CD14-positive monocyte (primary cell): ENCODE measurements at regions not wholly inside any gene's neighbourhood (a gene's known extent, or its start where the extent isn't known, plus 50 kb on each side); places are given as distances from the start of the nearest gene placed in this dataset.

Experiments
- DNase-seq, 3 donors: peaks; one replicate each; pipeline ENCODE4 v3.0.0-alpha.2; 2011 to 2022
- H2AFZ ChIP-seq: 2 replicates; pipeline ENCODE4 v1.6.0; 2012; ENCODE audit warnings: mild to moderate bottlenecking, low read depth, low read length, inconsistent platforms; ENCODE audit not compliant: insufficient read depth, poor library complexity, severe bottlenecking
- H3K27ac ChIP-seq, 2 donors: 1 replicate in 1 of 2; 2 replicates in 1 of 2; pipeline ENCODE4 v1.5.1; 2012 to 2013; ENCODE audit warnings: low read length in 2 of 2, control low read depth in 1 of 2, inconsistent platforms in 1 of 2, low read depth in 1 of 2, mild to moderate bottlenecking in 1 of 2
- H3K27me3 ChIP-seq, 2 donors: one replicate each; pipeline versions ENCODE4 v1.6.0 to v1.6.1; 2011 to 2013; ENCODE audit warnings: low read length in 2 of 2; ENCODE audit not compliant: control insufficient read depth in 2 of 2, insufficient read depth in 2 of 2
- H3K36me3 ChIP-seq, 2 donors: replicated peaks in 1 of 2; 1 replicate in 1 of 2; 2 replicates in 1 of 2; pipeline versions ENCODE4 v1.5.1 to v1.6.1; 2012 to 2013; ENCODE audit warnings: low read length in 2 of 2, control low read depth in 1 of 2, inconsistent platforms in 1 of 2, mild to moderate bottlenecking in 1 of 2; ENCODE audit not compliant: insufficient read depth in 2 of 2, control insufficient read depth in 1 of 2
- H3K4me1 ChIP-seq, 2 donors: 1 replicate in 1 of 2; 2 replicates in 1 of 2; pipeline versions ENCODE4 v1.5.1 to v1.6.1; 2012 to 2013; ENCODE audit warnings: low read length in 2 of 2, control low read depth in 1 of 2, inconsistent platforms in 1 of 2, mild to moderate bottlenecking in 1 of 2, moderate library complexity in 1 of 2; ENCODE audit not compliant: insufficient read depth in 2 of 2, control insufficient read depth in 1 of 2
- H3K4me2 ChIP-seq: replicated peaks from 2 replicates; pipeline ENCODE3; 2012; ENCODE audit warnings: low read length, moderate library complexity, mild to moderate bottlenecking; ENCODE audit not compliant: poor library complexity, severe bottlenecking; ENCODE audit errors: extremely low read depth
- H3K4me3 ChIP-seq, 3 experiments: fragments of 200-600 bp in 1 of 3; sonication (generic) in 1 of 3; replicated peaks in 1 of 3; 1 replicate in 2 of 3; 2 replicates in 1 of 3; pipeline ENCODE4 v1.5.1; 2011 to 2013; ENCODE audit warnings: low read length in 3 of 3, mild to moderate bottlenecking in 3 of 3, control low read depth in 2 of 3, low read depth in 2 of 3, inconsistent platforms in 1 of 3, moderate library complexity in 1 of 3
- H3K79me2 ChIP-seq: 2 replicates; pipeline ENCODE4 v1.6.0; 2012; ENCODE audit warnings: mild to moderate bottlenecking, control low read depth, inconsistent platforms, low read length, moderate library complexity; ENCODE audit not compliant: insufficient read depth
- H3K9ac ChIP-seq: 2 replicates; pipeline ENCODE4 v1.6.0; 2017; ENCODE audit warnings: low read length, mild to moderate bottlenecking; ENCODE audit not compliant: insufficient read depth, poor library complexity, severe bottlenecking
- H3K9me3 ChIP-seq, 2 donors: replicated peaks in 1 of 2; 1 replicate in 1 of 2; 2 replicates in 1 of 2; pipeline versions ENCODE4 v1.5.1 to v1.6.1; 2012 to 2013; ENCODE audit warnings: low read length in 2 of 2, control low read depth in 1 of 2; ENCODE audit not compliant: control insufficient read depth in 1 of 2, insufficient read depth in 1 of 2
- H4K20me1 ChIP-seq: 2 replicates; pipeline ENCODE4 v1.6.0; 2012; ENCODE audit warnings: mild to moderate bottlenecking, low read length, control low read depth, moderate library complexity; ENCODE audit not compliant: insufficient read depth
- H3K27ac Mint-ChIP-seq, 7 donors: one replicate each; pipeline ENCODE4 v1.8.0; 2020; ENCODE audit warnings: mild to moderate bottlenecking in 7 of 7, mixed read lengths in 7 of 7, moderate library complexity in 6 of 7, inconsistent platforms in 2 of 7
- H3K27me3 Mint-ChIP-seq, 3 donors: one replicate each; pipeline ENCODE4 v1.8.0; 2021 to 2022; ENCODE audit warnings: low read depth in 3 of 3, mild to moderate bottlenecking in 3 of 3, mixed read lengths in 3 of 3, moderate library complexity in 3 of 3, inconsistent platforms in 1 of 3
- H3K36me3 Mint-ChIP-seq, 2 donors: one replicate each; pipeline ENCODE4 v1.8.0; 2020; ENCODE audit warnings: mixed read lengths in 2 of 2, inconsistent platforms in 1 of 2, mild to moderate bottlenecking in 1 of 2
- H3K4me1 Mint-ChIP-seq: one replicate; pipeline ENCODE4 v1.8.0; 2020; ENCODE audit warnings: mild to moderate bottlenecking, mixed read lengths
- H3K4me3 Mint-ChIP-seq, 2 donors: one replicate each; pipeline ENCODE4 v1.8.0; 2020; ENCODE audit warnings: mild to moderate bottlenecking in 2 of 2, mixed read lengths in 2 of 2, moderate library complexity in 1 of 2
- H3K9me3 Mint-ChIP-seq, 7 donors: one replicate each; pipeline ENCODE4 v1.8.0; 2020 to 2022; ENCODE audit warnings: mixed read lengths in 7 of 7, mild to moderate bottlenecking in 6 of 7, moderate library complexity in 6 of 7, inconsistent platforms in 2 of 7
- WGBS: methylation state at CpG from one replicate; pipeline ENCODE4 v1.1.5; 2013; ENCODE audit warnings: missing lambda C conversion rate; ENCODE audit not compliant: insufficient coverage; 5-methylcytosine and 5-hydroxymethylcytosine counted together
- intact Hi-C, 2 donors: fragments of 100-400 bp; cut with micrococcal nuclease; formaldehyde crosslinking; loops; one replicate each; pipeline versions ENCODE4 v1.15.0 to v1.15.1; 2023
- TF ChIP-seq, protein P1 (sequence below): fragments of 200-600 bp; IDR thresholded peaks from one replicate; pipeline ENCODE4 v1.8.0; 2022; ENCODE audit warnings: antibody characterized with exemption, mild to moderate bottlenecking

DNA sequence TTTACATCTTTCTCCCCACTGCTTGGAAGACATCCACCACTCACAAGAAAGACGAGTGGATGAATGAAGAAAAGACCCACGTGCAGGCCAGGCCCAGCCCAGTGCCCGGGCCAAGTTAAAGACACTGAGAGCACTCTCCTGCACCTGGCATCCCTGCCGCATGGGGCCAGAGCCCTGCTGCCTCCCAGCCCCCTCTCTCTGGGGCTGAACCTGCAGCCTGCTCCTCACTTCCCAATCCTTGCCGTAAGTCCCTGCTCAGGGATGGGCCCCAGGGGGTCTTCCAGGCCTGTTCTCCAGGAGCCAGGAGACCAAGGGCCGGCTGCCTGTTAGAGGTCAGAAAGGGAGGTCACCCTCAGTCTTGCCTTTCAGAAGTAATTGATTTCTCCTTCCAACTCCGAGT lies 168.5 kb upstream of the ZC3H12A start:
- WGBS = 80% methylated on average over 5 of the region's 7 CpGs
- no peaks in the 10 kb centered on the region for H3K4me1 ChIP-seq
- Mint-ChIP-seq H3K4me3 (no peak overlapping the region), H3K27ac (no peak overlapping the region), H3K9me3 (no peaks in the 10 kb centered on the region), H3K4me1 (no peaks in the 10 kb centered on the region), H3K27me3 (peaks cover 4 to 7% (median 7%) of the 10 kb centered on the region in 3 donors), H3K36me3 (no peaks in the 10 kb centered on the region)
- no peaks in the 10 kb centered on the region for H3K36me3 ChIP-seq
- no peaks in the 10 kb centered on the region for H4K20me1 ChIP-seq
- no peak overlapping the region for H3K4me3 ChIP-seq
- no peak overlapping the region for H3K9ac ChIP-seq
- no peak overlapping the region for H3K27ac ChIP-seq
- no peaks in the 10 kb centered on the region for H3K27me3 ChIP-seq
- H3K79me2 ChIP-seq = no peaks in the 10 kb centered on the region
- intact Hi-C loops = no loop called here
- no peak overlapping the region for H3K4me2 ChIP-seq
- no peaks in the 10 kb centered on the region for H3K9me3 ChIP-seq
- H2AFZ ChIP-seq = no peak overlapping the region
- TF ChIP-seq, protein P1, sequence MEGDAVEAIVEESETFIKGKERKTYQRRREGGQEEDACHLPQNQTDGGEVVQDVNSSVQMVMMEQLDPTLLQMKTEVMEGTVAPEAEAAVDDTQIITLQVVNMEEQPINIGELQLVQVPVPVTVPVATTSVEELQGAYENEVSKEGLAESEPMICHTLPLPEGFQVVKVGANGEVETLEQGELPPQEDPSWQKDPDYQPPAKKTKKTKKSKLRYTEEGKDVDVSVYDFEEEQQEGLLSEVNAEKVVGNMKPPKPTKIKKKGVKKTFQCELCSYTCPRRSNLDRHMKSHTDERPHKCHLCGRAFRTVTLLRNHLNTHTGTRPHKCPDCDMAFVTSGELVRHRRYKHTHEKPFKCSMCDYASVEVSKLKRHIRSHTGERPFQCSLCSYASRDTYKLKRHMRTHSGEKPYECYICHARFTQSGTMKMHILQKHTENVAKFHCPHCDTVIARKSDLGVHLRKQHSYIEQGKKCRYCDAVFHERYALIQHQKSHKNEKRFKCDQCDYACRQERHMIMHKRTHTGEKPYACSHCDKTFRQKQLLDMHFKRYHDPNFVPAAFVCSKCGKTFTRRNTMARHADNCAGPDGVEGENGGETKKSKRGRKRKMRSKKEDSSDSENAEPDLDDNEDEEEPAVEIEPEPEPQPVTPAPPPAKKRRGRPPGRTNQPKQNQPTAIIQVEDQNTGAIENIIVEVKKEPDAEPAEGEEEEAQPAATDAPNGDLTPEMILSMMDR = no peak
- DNase-seq = no peak

DNA sequence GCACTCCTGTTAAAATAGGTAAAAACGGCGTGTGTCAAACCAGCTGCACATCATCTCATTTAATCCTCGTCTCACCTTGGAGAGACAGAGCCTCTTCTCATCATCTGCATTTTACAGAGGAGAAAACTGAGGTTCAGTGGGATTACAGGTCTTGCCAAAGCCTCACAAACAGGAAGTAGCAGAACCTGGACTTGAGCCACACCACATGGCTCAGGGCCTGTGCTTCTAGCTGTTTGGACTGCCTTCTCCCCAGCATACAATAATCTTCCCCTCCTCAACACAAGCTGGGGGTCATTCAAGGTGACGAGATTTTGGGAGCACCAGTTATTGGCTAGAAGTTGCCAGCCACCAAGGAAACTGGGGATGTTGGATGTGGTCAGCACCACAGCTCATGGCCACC lies 167.9 kb upstream of the ZC3H12A start:
- no peak overlapping the region for H3K4me3 Mint-ChIP-seq
- Histone ChIP-seq H3K9ac (no peak overlapping the region), H3K4me1 (no peaks in the 10 kb centered on the region), H3K27ac (no peak overlapping the region), H3K4me2 (no peak overlapping the region), H4K20me1 (no peaks in the 10 kb centered on the region), H3K36me3 (no peaks in the 10 kb centered on the region), H3K9me3 (no peaks in the 10 kb centered on the region), H2AFZ (no peak overlapping the region), H3K4me3 (no peak overlapping the region), H3K27me3 (no peaks in the 10 kb centered on the region), H3K79me2 (no peaks in the 10 kb centered on the region)
- intact Hi-C loops = no loop called here
- H3K9me3 Mint-ChIP-seq = no peaks in the 10 kb centered on the region
- H3K36me3 Mint-ChIP-seq = no peaks in the 10 kb centered on the region
- H3K27me3 Mint-ChIP-seq = peaks cover 7 to 9% (median 7%) of the 10 kb centered on the region in 3 donors
- no peak for DNase-seq
- no CpG with 5 or more reads among the region's 4 CpGs for WGBS
- TF ChIP-seq, protein P1 = no peak
- no peak overlapping the region for H3K27ac Mint-ChIP-seq
- H3K4me1 Mint-ChIP-seq = no peaks in the 10 kb centered on the region
